Kidney capillary endothelial cell (primary cell): ENCODE measurements at regions not wholly inside any gene's neighbourhood (a gene's known extent, or its start where the extent isn't known, plus 50 kb on each side); places are given as distances from the start of the nearest gene placed in this dataset.
"Not testable (repeated sequence)": the region's sequence is repeated elsewhere in the genome, so short reads cannot be mapped to it uniquely, and the experiment has no call there.

ENCODE experiments used
- DNase-seq: peaks from one replicate; pipeline ENCODE4 v3.0.0-alpha.2; 2018; ENCODE audit warnings: low spot score

- DNase-seq = not testable (repeated sequence)
Measured at GRCh38 chr12:91452464-91452863, 269.8 kb upstream of the DCN start.

- no peak for DNase-seq
Measured at GRCh38 chr12:91441993-91442952, 259.7 kb upstream of the DCN start.

DNA sequence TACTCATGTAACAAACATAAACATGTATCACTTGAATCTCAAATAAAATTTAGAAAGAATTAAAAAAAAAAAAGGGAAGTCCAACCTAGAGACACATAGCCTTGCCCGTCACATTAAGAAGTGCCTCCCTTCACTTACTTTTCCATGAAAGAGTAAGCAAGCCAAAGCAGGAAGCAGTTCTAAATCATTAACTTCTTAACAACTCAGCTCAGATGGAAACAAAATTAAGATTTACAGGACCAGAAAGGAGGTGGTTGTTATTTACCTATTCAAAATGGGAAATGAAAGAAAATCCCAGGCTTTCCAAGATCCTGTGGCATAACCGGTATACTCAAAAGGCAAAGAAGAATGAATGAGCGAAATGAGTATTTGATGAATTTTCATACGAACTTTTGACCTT lies 258.6 kb upstream of the DCN start:
- DNase-seq = no peak

DNA sequence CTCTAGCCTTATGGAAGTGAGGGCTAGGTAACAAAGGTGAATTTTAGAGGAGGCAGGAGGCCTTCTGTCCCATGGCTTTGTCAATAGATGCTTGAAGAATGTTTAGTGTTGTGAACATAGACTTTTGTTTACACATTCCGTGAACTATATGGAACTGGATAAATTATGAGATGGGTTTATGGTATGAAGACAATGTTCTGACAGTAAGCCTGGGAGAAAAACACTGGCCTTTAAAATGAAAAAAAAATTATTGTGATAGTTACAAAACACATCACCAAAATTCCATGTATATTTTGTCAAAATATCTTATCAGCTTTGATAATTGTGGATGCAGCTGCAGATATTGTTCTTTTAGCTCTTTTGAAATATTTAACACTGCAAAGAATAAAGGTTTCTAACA lies 251.5 kb upstream of the DCN start:
- DNase-seq = no peak

GRCh38 chr12:91432755-91433154 lies 250.1 kb upstream of the DCN start:
- DNase-seq = no peak

- peak; percentile 18 for DNase-seq
Measured at GRCh38 chr12:91432089-91432488, 249.5 kb upstream of the DCN start.

- no peak for DNase-seq
Measured at GRCh38 chr12:91424506-91424905, 241.9 kb upstream of the DCN start.

GRCh38 chr12:91423693-91424050 lies 241.1 kb upstream of the DCN start:
- no peak for DNase-seq

GRCh38 chr12:91422811-91423692 lies 240.4 kb upstream of the DCN start:
- no peak for DNase-seq

- DNase-seq = no peak
Measured at GRCh38 chr12:91422127-91422526, 239.5 kb upstream of the DCN start.

GRCh38 chr12:91419809-91420208 lies 237.2 kb upstream of the DCN start:
- DNase-seq = no peak

- no peak for DNase-seq
Measured at GRCh38 chr12:91418221-91419090, 235.8 kb upstream of the DCN start.

GRCh38 chr12:91417650-91418049 lies 235.0 kb upstream of the DCN start:
- DNase-seq = no peak

GRCh38 chr12:91414636-91415035 lies 232.0 kb upstream of the DCN start:
- DNase-seq = no peak

DNA sequence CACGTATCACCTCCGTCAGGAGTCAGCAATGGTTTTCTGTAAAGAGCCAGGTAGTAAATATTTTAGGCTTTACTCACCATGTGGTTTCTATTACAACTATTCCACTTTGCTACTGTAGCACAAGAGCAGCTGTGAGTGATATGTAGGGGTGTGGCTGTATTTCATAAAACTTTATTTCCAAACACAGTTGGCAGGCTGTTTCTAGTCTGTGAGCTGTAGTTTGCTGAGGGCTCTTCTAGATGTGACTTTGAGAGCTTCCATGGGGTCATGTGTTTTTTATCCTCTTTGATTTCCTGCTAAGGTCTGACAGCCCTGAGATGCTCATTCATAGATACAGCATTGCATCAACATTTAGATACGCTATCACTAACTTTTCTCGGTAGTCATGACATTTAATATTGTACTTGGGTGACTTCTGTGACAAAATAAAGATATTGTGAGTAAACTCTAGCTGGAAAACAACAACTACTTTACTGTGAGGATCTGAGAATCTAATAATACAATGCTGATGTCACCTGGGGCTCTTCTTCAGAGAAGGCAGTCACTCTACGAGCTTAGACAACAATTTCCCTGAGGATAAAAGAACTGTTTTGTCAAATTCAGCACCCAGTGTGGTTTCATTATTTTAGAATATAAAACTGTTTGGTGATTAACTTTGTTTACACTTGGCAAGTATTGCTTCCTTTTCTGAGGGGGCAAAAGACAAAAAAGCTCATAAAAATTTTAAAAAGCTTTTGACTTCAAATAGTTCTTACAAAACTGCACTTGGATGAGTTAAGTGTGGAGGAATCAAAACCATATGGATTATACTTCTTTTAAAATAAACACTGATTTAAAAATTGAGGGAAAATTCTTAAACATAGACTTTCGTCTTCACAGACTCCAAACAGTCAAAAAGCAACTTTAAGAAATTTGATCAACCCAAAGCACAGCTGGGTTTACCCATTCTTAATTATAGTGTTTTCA lies 231.2 kb upstream of the DCN start:
- DNase-seq = no peak

- peak; percentile 15 for DNase-seq
Measured at GRCh38 chr12:91406920-91407341, 224.3 kb upstream of the DCN start.

- no peak for DNase-seq
Measured at GRCh38 chr12:91404441-91404840, 221.8 kb upstream of the DCN start.

GRCh38 chr12:91401190-91401589 lies 218.6 kb upstream of the DCN start:
- DNase-seq = no peak

GRCh38 chr12:91400271-91400670 lies 217.7 kb upstream of the DCN start:
- DNase-seq = peak; percentile 22

GRCh38 chr12:91397866-91398532 lies 215.4 kb upstream of the DCN start:
- DNase-seq = no peak
